ENCODE measurements at regions not wholly inside any gene's neighbourhood (a gene's known extent, or its start where the extent isn't known, plus 50 kb on each side); places are given as distances from the start of the nearest gene placed in this dataset.

GRCh38 chr10:70966646-70967553 is 78.5 kb upstream of the PCBD1 start:
- DNase-seq (ENCODE audit: low read depth) = no peak

- no peak for DNase-seq (ENCODE audit: low read depth)
These were observed 79.5 kb upstream of the PCBD1 start for GRCh38 chr10:70967591-70968587.

GRCh38 chr10:70969188-70969587 is 80.8 kb upstream of the PCBD1 start:
- DNase-seq (ENCODE audit: low read depth) = no peak

GRCh38 chr10:70970830-70971229 is 82.5 kb upstream of the PCBD1 start:
- no peak for DNase-seq (ENCODE audit: low read depth)

- no peak for DNase-seq (ENCODE audit: low read depth)
These were observed 84.9 kb upstream of the PCBD1 start for GRCh38 chr10:70973275-70973674.

GRCh38 chr10:70974351-70974901 is 86.1 kb upstream of the PCBD1 start:
- no peak for DNase-seq (ENCODE audit: low read depth)

- no peak for DNase-seq (ENCODE audit: low read depth)
These were observed 86.6 kb upstream of the PCBD1 start for GRCh38 chr10:70974920-70975319.

GRCh38 chr10:70976063-70976695 is 87.8 kb upstream of the PCBD1 start:
- DNase-seq (ENCODE audit: low read depth) = no peak

GRCh38 chr10:70977625-70978024 is 89.3 kb upstream of the PCBD1 start:
- DNase-seq (ENCODE audit: low read depth) = no peak

GRCh38 chr10:70978181-70978580 is 89.8 kb upstream of the PCBD1 start:
- no peak for DNase-seq (ENCODE audit: low read depth)

GRCh38 chr10:70978816-70979480 is 90.6 kb upstream of the PCBD1 start:
- DNase-seq (ENCODE audit: low read depth) = no peak

GRCh38 chr10:70980687-70981086 is 92.3 kb upstream of the PCBD1 start:
- DNase-seq (ENCODE audit: low read depth) = no peak

GRCh38 chr10:70981171-70981836 is 92.9 kb upstream of the PCBD1 start:
- DNase-seq (ENCODE audit: low read depth) = no peak

GRCh38 chr10:70981936-70982335 is 93.6 kb upstream of the PCBD1 start:
- DNase-seq (ENCODE audit: low read depth) = no peak

GRCh38 chr10:70982443-70982842 is 94.1 kb upstream of the PCBD1 start:
- no peak for DNase-seq (ENCODE audit: low read depth)

GRCh38 chr10:70984986-70985722 is 96.8 kb upstream of the PCBD1 start:
- no peak for DNase-seq (ENCODE audit: low read depth)

- no peak for DNase-seq (ENCODE audit: low read depth)
These were observed 97.7 kb upstream of the PCBD1 start for GRCh38 chr10:70985824-70986622.

GRCh38 chr10:70986623-70986950 is 98.2 kb upstream of the PCBD1 start:
- DNase-seq (ENCODE audit: low read depth) = no peak

- no peak for DNase-seq (ENCODE audit: low read depth)
These were observed 99.2 kb upstream of the PCBD1 start for GRCh38 chr10:70987396-70988130.
